SK-N-SH treated with all-trans-retinoic acid at 6 μM for 48 hours (cell line): ENCODE measurements at regions not wholly inside any gene's neighbourhood (a gene's known extent, or its start where the extent isn't known, plus 50 kb on each side); places are given as distances from the start of the nearest gene placed in this dataset.

Experiments
- ATAC-seq: fragments of 200-7000 bp; cut with Tn5 transposase; 3 replicates; pipeline ENCODE4 v1.9.1; 2020; ENCODE audit warnings: mild to moderate bottlenecking, moderate library complexity
- ARNTL ChIP-seq: fragments of 450-650 bp; formaldehyde crosslinking; IDR thresholded peaks from 2 replicates; pipeline ENCODE4 v1.5.0; 2020; ENCODE audit warnings: low read depth, mild to moderate bottlenecking, moderate library complexity, borderline replicate concordance
- BACH2 ChIP-seq: fragments of 250-450 bp; sonication (Bioruptor Pico); IDR thresholded peaks from 2 replicates; pipeline ENCODE4 v1.9.0; 2021; ENCODE audit warnings: mild to moderate bottlenecking, borderline replicate concordance
- CSDC2 ChIP-seq: fragments of 250-450 bp; sonication (Bioruptor Pico); IDR thresholded peaks from 2 replicates; pipeline ENCODE4 v1.5.0; 2020; ENCODE audit warnings: mild to moderate bottlenecking, moderate library complexity
- ESRRG ChIP-seq: fragments of 250-450 bp; sonication (Bioruptor Pico); IDR thresholded peaks from 2 replicates; pipeline ENCODE4 v1.6.1; 2021; ENCODE audit warnings: mild to moderate bottlenecking
- GLIS3 ChIP-seq: fragments of 250-450 bp; sonication (Bioruptor Pico); IDR thresholded peaks from 2 replicates; pipeline ENCODE4 v1.5.0; 2020; ENCODE audit warnings: mild to moderate bottlenecking, moderate library complexity
- ISL1 ChIP-seq: fragments of 250-450 bp; sonication (Bioruptor Pico); IDR thresholded peaks from 2 replicates; pipeline ENCODE4 v2.1.2; 2022; ENCODE audit warnings: mild to moderate bottlenecking, moderate library complexity
- OSR1 ChIP-seq: fragments of 250-450 bp; sonication (Bioruptor Pico); IDR thresholded peaks from 2 replicates; pipeline ENCODE4 v1.8.0; 2022; ENCODE audit warnings: moderate library complexity, mild to moderate bottlenecking, inconsistent platforms
- PPARA ChIP-seq: fragments of 250-450 bp; sonication (Bioruptor Pico); IDR thresholded peaks from 2 replicates; pipeline ENCODE4 v1.5.0; 2020; ENCODE audit warnings: mild to moderate bottlenecking, borderline replicate concordance
- RARB ChIP-seq: fragments of 250-450 bp; sonication (Bioruptor Pico); IDR thresholded peaks from 2 replicates; pipeline ENCODE4 v1.8.0; 2021; ENCODE audit warnings: mild to moderate bottlenecking, moderate library complexity
- SNAI2 ChIP-seq: fragments of 250-450 bp; sonication (Bioruptor Pico); IDR thresholded peaks from 2 replicates; pipeline ENCODE4 v1.5.0; 2020; ENCODE audit warnings: mild to moderate bottlenecking, moderate library complexity
- TCF4 ChIP-seq: fragments of 250-450 bp; sonication (Bioruptor Pico); IDR thresholded peaks from 2 replicates; pipeline ENCODE4 v1.8.0; 2021; ENCODE audit warnings: mild to moderate bottlenecking, moderate library complexity, borderline replicate concordance
- TOX ChIP-seq: fragments of 250-450 bp; sonication (Bioruptor Pico); IDR thresholded peaks from 2 replicates; pipeline ENCODE4 v1.8.0; 2021; ENCODE audit warnings: mild to moderate bottlenecking, moderate library complexity, borderline replicate concordance
- ZC3H10 ChIP-seq: fragments of 250-450 bp; sonication (Bioruptor Pico); IDR thresholded peaks from 2 replicates; pipeline ENCODE4 v1.5.1; 2021; ENCODE audit warnings: mild to moderate bottlenecking, moderate library complexity
- ZFP3 ChIP-seq: fragments of 250-450 bp; sonication (Bioruptor Pico); IDR thresholded peaks from 2 replicates; pipeline ENCODE4 v1.5.0; 2020; ENCODE audit warnings: mild to moderate bottlenecking, moderate library complexity
- ZFP30 ChIP-seq: fragments of 450-650 bp; formaldehyde crosslinking; IDR thresholded peaks from 2 replicates; pipeline ENCODE4 v1.5.0; 2022; ENCODE audit warnings: mild to moderate bottlenecking, moderate library complexity
- ZNF70 ChIP-seq: fragments of 450-650 bp; formaldehyde crosslinking; IDR thresholded peaks from 2 replicates; pipeline ENCODE4 v1.5.0; 2020; ENCODE audit warnings: mild to moderate bottlenecking, moderate library complexity
- ZNF8 ChIP-seq: fragments of 450-650 bp; formaldehyde crosslinking; IDR thresholded peaks from 2 replicates; pipeline ENCODE4 v1.5.0; 2020; ENCODE audit warnings: mild to moderate bottlenecking, moderate library complexity
- TF ChIP-seq, protein P1 (sequence below): fragments of 250-450 bp; sonication (Bioruptor Pico); IDR thresholded peaks from 2 replicates; pipeline ENCODE4 v1.5.1; 2021; ENCODE audit warnings: mild to moderate bottlenecking, moderate library complexity
- TF ChIP-seq, protein P2 (sequence below): fragments of 250-450 bp; sonication (Bioruptor Pico); IDR thresholded peaks from 2 replicates; pipeline ENCODE4 v1.8.0; 2020; ENCODE audit warnings: mild to moderate bottlenecking, moderate library complexity, borderline replicate concordance
- TF ChIP-seq, protein P3 (sequence below): fragments of 250-450 bp; sonication (Bioruptor Pico); IDR thresholded peaks from 2 replicates; pipeline ENCODE4 v1.8.0; 2021; ENCODE audit warnings: low read depth, mild to moderate bottlenecking, moderate library complexity, borderline replicate concordance
- TF ChIP-seq, protein P4 (sequence below): fragments of 250-450 bp; sonication (Bioruptor Pico); IDR thresholded peaks from 2 replicates; pipeline ENCODE4 v1.5.0; 2020; ENCODE audit warnings: mild to moderate bottlenecking, moderate library complexity
- TF ChIP-seq, protein P5 (sequence below): fragments of 250-450 bp; sonication (Bioruptor Pico); IDR thresholded peaks from 2 replicates; pipeline ENCODE4 v1.5.1; 2020; ENCODE audit warnings: low read depth, mild to moderate bottlenecking, moderate library complexity

DNA sequence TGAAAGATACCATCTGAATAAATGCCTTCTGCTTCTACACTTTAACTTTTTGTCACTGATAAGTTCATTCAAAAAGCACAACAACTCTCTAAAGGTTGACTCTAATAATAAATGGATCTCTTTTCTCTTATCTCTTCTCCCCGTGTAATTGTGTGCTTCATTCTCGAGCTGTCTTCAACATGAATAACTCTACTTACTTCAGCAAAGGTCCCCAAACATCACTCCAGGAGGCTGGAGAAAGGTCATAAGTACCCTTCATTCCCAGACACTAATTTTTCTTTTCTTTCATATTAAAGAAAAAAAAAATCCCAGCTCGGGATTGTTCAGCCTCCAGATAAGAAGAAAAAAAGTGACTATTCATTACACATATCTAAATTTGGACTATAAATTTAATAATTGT lies 222.2 kb downstream of the FOXO1 start:
- TF ChIP-seq OSR1 (CRISPR knock-in tag) (no peak), RARB (CRISPR knock-in tag) (no peak), ISL1 (CRISPR knock-in tag) (peak; percentile 44; the same call in 1 of the 2 replicates)
- ATAC-seq, result no peak

DNA sequence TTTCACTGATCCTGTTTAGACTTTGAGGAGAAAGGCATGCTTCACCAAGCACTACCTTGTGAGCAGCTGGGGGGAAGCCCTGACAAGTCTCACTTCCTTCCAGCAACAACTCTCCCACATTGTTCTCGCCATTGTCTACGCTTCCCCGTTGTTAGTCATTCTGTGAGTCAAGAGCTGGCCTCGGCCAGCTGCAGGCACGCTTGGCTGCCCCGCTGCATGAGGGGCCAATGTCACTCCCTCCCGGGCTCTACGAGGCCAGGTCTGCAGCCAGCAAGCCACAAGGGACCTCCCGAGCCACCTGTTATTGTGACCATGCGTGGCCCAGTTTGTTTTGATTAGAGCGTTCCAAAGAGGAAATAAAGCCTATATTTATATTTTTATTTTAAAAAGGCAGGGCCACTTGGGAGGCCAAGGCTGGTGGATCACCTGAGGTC lies 220.9 kb downstream of the FOXO1 start:
- ATAC-seq, result no peak
- TF ChIP-seq SNAI2 (CRISPR knock-in tag) (no peak), GLIS3 (CRISPR knock-in tag) (no peak), OSR1 (CRISPR knock-in tag) (no peak), ARNTL (CRISPR knock-in tag) (no peak), BACH2 (CRISPR knock-in tag) (no peak), ZNF70 (CRISPR knock-in tag) (no peak), ZC3H10 (CRISPR knock-in tag) (no peak), CSDC2 (CRISPR knock-in tag) (no peak)
- TF ChIP-seq, protein P1, sequence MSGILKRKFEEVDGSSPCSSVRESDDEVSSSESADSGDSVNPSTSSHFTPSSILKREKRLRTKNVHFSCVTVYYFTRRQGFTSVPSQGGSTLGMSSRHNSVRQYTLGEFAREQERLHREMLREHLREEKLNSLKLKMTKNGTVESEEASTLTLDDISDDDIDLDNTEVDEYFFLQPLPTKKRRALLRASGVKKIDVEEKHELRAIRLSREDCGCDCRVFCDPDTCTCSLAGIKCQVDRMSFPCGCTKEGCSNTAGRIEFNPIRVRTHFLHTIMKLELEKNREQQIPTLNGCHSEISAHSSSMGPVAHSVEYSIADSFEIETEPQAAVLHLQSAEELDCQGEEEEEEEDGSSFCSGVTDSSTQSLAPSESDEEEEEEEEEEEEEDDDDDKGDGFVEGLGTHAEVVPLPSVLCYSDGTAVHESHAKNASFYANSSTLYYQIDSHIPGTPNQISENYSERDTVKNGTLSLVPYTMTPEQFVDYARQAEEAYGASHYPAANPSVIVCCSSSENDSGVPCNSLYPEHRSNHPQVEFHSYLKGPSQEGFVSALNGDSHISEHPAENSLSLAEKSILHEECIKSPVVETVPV (CRISPR knock-in tag), result no peak
- TF ChIP-seq, protein P2, sequence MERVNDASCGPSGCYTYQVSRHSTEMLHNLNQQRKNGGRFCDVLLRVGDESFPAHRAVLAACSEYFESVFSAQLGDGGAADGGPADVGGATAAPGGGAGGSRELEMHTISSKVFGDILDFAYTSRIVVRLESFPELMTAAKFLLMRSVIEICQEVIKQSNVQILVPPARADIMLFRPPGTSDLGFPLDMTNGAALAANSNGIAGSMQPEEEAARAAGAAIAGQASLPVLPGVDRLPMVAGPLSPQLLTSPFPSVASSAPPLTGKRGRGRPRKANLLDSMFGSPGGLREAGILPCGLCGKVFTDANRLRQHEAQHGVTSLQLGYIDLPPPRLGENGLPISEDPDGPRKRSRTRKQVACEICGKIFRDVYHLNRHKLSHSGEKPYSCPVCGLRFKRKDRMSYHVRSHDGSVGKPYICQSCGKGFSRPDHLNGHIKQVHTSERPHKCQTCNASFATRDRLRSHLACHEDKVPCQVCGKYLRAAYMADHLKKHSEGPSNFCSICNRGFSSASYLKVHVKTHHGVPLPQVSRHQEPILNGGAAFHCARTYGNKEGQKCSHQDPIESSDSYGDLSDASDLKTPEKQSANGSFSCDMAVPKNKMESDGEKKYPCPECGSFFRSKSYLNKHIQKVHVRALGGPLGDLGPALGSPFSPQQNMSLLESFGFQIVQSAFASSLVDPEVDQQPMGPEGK (CRISPR knock-in tag), result no peak
- TF ChIP-seq, protein P3, sequence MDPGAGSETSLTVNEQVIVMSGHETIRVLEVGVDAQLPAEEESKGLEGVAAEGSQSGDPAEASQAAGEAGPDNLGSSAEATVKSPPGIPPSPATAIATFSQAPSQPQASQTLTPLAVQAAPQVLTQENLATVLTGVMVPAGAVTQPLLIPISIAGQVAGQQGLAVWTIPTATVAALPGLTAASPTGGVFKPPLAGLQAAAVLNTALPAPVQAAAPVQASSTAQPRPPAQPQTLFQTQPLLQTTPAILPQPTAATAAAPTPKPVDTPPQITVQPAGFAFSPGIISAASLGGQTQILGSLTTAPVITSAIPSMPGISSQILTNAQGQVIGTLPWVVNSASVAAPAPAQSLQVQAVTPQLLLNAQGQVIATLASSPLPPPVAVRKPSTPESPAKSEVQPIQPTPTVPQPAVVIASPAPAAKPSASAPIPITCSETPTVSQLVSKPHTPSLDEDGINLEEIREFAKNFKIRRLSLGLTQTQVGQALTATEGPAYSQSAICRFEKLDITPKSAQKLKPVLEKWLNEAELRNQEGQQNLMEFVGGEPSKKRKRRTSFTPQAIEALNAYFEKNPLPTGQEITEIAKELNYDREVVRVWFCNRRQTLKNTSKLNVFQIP (CRISPR knock-in tag), result no peak
- TF ChIP-seq, all 23 proteins: peak for 0

DNA sequence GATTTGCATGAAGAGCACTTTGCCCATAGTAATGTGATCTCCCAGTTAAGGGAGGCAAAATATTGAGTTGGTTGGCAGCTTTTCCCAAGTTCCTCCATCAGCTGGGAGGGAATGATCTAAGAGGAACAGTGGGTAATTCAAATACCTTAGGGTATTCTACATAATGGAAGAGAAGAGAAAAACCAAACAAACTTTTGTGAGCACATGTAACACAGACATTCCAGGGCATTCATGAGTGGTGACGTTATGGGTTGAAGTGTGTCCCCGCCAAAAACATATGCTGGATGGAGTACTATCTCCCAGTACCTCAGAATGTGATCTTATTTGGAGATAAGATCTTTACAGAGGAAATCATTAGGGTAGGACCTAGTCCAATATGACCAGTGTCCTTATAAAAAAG lies 220.1 kb downstream of the FOXO1 start:
- ATAC-seq, result no peak
- TF ChIP-seq ZNF8 (CRISPR knock-in tag) (no peak), CSDC2 (CRISPR knock-in tag) (no peak)

DNA sequence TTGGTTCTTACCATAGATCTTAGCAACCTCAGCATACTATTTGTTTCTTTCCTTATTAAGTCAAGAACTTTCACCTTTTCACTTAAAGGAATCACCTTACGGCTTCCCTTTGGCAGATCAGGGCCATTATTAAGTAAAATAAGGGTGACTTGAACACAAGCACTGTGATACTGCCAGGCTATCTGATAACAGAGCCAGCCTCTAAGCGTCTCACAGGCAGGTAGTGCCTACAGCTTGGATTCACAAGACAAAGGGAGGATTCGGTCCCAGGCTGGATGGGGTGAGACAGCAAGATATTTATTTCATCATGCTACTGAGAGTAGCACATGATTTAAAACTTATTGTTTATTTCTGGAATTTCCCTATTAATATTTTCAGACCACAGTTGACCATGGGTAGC lies 218.6 kb downstream of the FOXO1 start:
- no peak for TF ChIP-seq PPARA (CRISPR knock-in tag)
- no peak for TF ChIP-seq ZNF70 (CRISPR knock-in tag)
- TF ChIP-seq ZFP30 (CRISPR knock-in tag), result no peak
- TF ChIP-seq ISL1 (CRISPR knock-in tag), result no peak
- TF ChIP-seq ZC3H10 (CRISPR knock-in tag), result no peak
- TF ChIP-seq, protein P2 (CRISPR knock-in tag), result no peak
- TF ChIP-seq TCF4 (CRISPR knock-in tag), result no peak
- no peak for TF ChIP-seq SNAI2 (CRISPR knock-in tag)
- TF ChIP-seq ZFP3 (CRISPR knock-in tag), result no peak
- TF ChIP-seq OSR1 (CRISPR knock-in tag), result no peak
- TF ChIP-seq ZNF8 (CRISPR knock-in tag), result no peak
- TF ChIP-seq RARB (CRISPR knock-in tag), result no peak
- TF ChIP-seq, protein P4, sequence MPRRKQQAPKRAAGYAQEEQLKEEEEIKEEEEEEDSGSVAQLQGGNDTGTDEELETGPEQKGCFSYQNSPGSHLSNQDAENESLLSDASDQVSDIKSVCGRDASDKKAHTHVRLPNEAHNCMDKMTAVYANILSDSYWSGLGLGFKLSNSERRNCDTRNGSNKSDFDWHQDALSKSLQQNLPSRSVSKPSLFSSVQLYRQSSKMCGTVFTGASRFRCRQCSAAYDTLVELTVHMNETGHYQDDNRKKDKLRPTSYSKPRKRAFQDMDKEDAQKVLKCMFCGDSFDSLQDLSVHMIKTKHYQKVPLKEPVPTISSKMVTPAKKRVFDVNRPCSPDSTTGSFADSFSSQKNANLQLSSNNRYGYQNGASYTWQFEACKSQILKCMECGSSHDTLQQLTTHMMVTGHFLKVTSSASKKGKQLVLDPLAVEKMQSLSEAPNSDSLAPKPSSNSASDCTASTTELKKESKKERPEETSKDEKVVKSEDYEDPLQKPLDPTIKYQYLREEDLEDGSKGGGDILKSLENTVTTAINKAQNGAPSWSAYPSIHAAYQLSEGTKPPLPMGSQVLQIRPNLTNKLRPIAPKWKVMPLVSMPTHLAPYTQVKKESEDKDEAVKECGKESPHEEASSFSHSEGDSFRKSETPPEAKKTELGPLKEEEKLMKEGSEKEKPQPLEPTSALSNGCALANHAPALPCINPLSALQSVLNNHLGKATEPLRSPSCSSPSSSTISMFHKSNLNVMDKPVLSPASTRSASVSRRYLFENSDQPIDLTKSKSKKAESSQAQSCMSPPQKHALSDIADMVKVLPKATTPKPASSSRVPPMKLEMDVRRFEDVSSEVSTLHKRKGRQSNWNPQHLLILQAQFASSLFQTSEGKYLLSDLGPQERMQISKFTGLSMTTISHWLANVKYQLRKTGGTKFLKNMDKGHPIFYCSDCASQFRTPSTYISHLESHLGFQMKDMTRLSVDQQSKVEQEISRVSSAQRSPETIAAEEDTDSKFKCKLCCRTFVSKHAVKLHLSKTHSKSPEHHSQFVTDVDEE, result no peak
- TF ChIP-seq ARNTL (CRISPR knock-in tag), result no peak
- no peak for TF ChIP-seq CSDC2 (CRISPR knock-in tag)
- TF ChIP-seq, protein P1 (CRISPR knock-in tag), result no peak
- TF ChIP-seq TOX (CRISPR knock-in tag), result no peak
- TF ChIP-seq, protein P5, sequence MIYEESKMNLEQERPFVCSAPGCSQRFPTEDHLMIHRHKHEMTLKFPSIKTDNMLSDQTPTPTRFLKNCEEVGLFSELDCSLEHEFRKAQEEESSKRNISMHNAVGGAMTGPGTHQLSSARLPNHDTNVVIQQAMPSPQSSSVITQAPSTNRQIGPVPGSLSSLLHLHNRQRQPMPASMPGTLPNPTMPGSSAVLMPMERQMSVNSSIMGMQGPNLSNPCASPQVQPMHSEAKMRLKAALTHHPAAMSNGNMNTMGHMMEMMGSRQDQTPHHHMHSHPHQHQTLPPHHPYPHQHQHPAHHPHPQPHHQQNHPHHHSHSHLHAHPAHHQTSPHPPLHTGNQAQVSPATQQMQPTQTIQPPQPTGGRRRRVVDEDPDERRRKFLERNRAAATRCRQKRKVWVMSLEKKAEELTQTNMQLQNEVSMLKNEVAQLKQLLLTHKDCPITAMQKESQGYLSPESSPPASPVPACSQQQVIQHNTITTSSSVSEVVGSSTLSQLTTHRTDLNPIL (CRISPR knock-in tag), result no peak
- TF ChIP-seq ESRRG (CRISPR knock-in tag), result no peak
- no peak for ATAC-seq
